ENCODE measurements at regions not wholly inside any gene's neighbourhood (a gene's known extent, or its start where the extent isn't known, plus 50 kb on each side); places are given as distances from the start of the nearest gene placed in this dataset.

DNA sequence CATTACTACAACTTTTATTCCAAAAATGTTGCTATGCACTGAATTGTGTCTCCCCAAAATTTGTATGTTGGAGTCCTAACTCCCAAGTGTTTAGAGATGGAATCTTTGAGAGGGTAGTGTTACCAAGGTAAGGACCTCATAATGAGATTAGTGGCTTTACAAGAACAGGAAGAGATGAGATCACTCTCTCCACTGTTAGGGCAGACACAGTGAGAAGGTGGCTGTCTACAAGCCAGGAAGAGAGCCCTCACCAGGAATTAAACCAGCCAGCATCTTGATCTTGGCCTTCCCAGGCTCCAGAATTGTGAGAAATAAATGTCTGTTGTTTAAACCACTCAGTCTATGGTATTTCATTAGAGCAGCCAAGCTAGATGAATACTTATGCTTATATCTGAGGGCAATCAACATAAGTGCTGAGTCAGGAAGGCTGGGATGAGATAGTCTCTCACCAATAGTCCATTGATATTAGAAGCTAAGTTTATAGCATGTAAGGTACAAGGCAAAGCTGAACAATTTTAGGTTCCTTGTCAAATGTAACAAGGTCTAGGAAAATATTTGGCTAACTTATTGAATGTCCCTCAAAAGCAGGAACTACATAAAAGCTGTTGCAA, 317.6 kb upstream of the REG3G start:
- Histone ChIP-seq H3K9me3 (ENCODE audit: control insufficient read depth, insufficient read depth, low read depth, low read length) (no peaks in the 10 kb centered on the region), H4K20me1 (ENCODE audit: control insufficient read depth, extremely low read depth, insufficient read depth, low read length) (no peaks in the 10 kb centered on the region), H3K4me2 (ENCODE audit: extremely low read depth, insufficient read depth, low read length) (no peak overlapping the region), H3K4me3 (replicated peaks in 1 of 4; ENCODE audit: control extremely low read depth in 1 of 4, insufficient read depth in 1 of 4, low read depth in 3 of 4, low read length in 4 of 4) (no peak overlapping the region), H3K36me3 (ENCODE audit: control insufficient read depth, insufficient read depth, low read length) (no peaks in the 10 kb centered on the region), H3K27me3 (ENCODE audit: control insufficient read depth, insufficient read depth, low read length) (no peaks in the 10 kb centered on the region), H3K79me2 (ENCODE audit: control insufficient read depth, insufficient read depth, low read length) (no peaks in the 10 kb centered on the region), H3K9ac (ENCODE audit: insufficient read depth, low read length) (no peak overlapping the region), H2AFZ (ENCODE audit: low read length) (no peak overlapping the region), H3K27ac (ENCODE audit: insufficient read depth, low read length) (no peak overlapping the region), H3K4me1 (ENCODE audit: control insufficient read depth, extremely low read depth, insufficient read depth, low read length) (no peaks in the 10 kb centered on the region)
- DNase-seq (ENCODE audit: low read depth in 2 of 2), result no peak
- no peak for TF ChIP-seq EZH2 (IDR thresholded peaks at IDR 0.05; ENCODE audit: low read length, missing control alignments)
- TF ChIP-seq, protein P1, sequence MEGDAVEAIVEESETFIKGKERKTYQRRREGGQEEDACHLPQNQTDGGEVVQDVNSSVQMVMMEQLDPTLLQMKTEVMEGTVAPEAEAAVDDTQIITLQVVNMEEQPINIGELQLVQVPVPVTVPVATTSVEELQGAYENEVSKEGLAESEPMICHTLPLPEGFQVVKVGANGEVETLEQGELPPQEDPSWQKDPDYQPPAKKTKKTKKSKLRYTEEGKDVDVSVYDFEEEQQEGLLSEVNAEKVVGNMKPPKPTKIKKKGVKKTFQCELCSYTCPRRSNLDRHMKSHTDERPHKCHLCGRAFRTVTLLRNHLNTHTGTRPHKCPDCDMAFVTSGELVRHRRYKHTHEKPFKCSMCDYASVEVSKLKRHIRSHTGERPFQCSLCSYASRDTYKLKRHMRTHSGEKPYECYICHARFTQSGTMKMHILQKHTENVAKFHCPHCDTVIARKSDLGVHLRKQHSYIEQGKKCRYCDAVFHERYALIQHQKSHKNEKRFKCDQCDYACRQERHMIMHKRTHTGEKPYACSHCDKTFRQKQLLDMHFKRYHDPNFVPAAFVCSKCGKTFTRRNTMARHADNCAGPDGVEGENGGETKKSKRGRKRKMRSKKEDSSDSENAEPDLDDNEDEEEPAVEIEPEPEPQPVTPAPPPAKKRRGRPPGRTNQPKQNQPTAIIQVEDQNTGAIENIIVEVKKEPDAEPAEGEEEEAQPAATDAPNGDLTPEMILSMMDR (conservative IDR thresholded peaks at IDR 0.05 in 1 of 2, IDR thresholded peaks at IDR 0.05 in 1 of 2; ENCODE audit: low read depth in 1 of 2, low read length in 2 of 2), result no peak

DNA sequence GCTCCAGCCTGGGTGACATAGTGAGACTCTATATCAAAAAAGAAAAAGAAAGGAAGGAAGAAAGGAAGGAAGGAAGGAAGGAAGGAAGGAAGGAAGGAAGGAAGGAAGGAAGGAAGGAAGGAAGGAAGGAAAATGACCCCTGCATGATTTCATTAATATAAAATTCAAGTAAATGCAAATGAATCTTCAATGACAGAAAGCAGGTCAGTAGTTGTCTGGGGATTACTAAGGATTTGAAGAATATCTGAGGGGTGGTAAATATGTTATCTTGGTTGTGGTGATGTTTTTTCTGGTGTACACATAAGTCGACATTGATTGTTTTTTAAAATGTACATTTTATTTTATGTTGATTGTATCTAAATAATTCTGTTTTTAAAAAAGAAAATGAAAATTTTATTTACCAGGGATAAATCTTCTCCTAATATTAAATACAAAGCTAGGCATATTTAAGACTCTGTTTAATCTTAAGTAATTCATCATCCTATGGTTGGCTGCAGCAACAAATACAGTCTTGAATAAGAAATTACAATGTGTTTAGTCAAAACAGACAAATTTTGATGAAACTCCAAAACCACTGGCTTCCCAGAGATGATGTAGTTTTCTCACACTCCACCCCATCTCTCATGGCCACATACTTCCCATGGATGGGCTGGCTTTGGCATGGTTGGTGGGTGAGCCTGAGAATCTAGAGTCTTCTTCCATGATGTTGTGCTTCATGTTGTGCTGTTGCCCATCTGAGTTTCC, 314.7 kb upstream of the REG3G start:
- no peak for TF ChIP-seq EZH2 (IDR thresholded peaks at IDR 0.05; ENCODE audit: low read length, missing control alignments)
- TF ChIP-seq, protein P1 (conservative IDR thresholded peaks at IDR 0.05 in 1 of 2, IDR thresholded peaks at IDR 0.05 in 1 of 2; ENCODE audit: low read depth in 1 of 2, low read length in 2 of 2), result no peak
- Histone ChIP-seq H3K27ac (ENCODE audit: insufficient read depth, low read length) (no peak overlapping the region), H3K4me2 (ENCODE audit: extremely low read depth, insufficient read depth, low read length) (no peak overlapping the region), H3K4me1 (ENCODE audit: control insufficient read depth, extremely low read depth, insufficient read depth, low read length) (no peaks in the 10 kb centered on the region), H3K4me3 (replicated peaks in 1 of 4; ENCODE audit: control extremely low read depth in 1 of 4, insufficient read depth in 1 of 4, low read depth in 3 of 4, low read length in 4 of 4) (no peak overlapping the region), H2AFZ (ENCODE audit: low read length) (no peak overlapping the region), H3K9ac (ENCODE audit: insufficient read depth, low read length) (no peak overlapping the region), H3K36me3 (ENCODE audit: control insufficient read depth, insufficient read depth, low read length) (no peaks in the 10 kb centered on the region), H3K79me2 (ENCODE audit: control insufficient read depth, insufficient read depth, low read length) (no peaks in the 10 kb centered on the region), H4K20me1 (ENCODE audit: control insufficient read depth, extremely low read depth, insufficient read depth, low read length) (no peaks in the 10 kb centered on the region), H3K27me3 (ENCODE audit: control insufficient read depth, insufficient read depth, low read length) (no peaks in the 10 kb centered on the region), H3K9me3 (ENCODE audit: control insufficient read depth, insufficient read depth, low read depth, low read length) (no peaks in the 10 kb centered on the region)
- DNase-seq (ENCODE audit: low read depth in 2 of 2), result no peak

GRCh38 chr2:78715293-78715692, 310.2 kb upstream of the REG3G start:
- no peaks in the 10 kb centered on the region for H3K79me2 ChIP-seq (ENCODE audit: control insufficient read depth, insufficient read depth, low read length)
- no peaks in the 10 kb centered on the region for H3K36me3 ChIP-seq (ENCODE audit: control insufficient read depth, insufficient read depth, low read length)
- H3K27ac ChIP-seq (ENCODE audit: insufficient read depth, low read length), result no peak overlapping the region
- no peak overlapping the region for H3K4me2 ChIP-seq (ENCODE audit: extremely low read depth, insufficient read depth, low read length)
- no peaks in the 10 kb centered on the region for H4K20me1 ChIP-seq (ENCODE audit: control insufficient read depth, extremely low read depth, insufficient read depth, low read length)
- TF ChIP-seq EZH2 (IDR thresholded peaks at IDR 0.05; ENCODE audit: low read length, missing control alignments), result no peak
- TF ChIP-seq, protein P1 (conservative IDR thresholded peaks at IDR 0.05 in 1 of 2, IDR thresholded peaks at IDR 0.05 in 1 of 2; ENCODE audit: low read depth in 1 of 2, low read length in 2 of 2), result no peak
- H3K27me3 ChIP-seq (ENCODE audit: control insufficient read depth, insufficient read depth, low read length), result no peaks in the 10 kb centered on the region
- no peaks in the 10 kb centered on the region for H3K9me3 ChIP-seq (ENCODE audit: control insufficient read depth, insufficient read depth, low read depth, low read length)
- H2AFZ ChIP-seq (ENCODE audit: low read length), result no peak overlapping the region
- H3K9ac ChIP-seq (ENCODE audit: insufficient read depth, low read length), result no peak overlapping the region
- H3K4me3 ChIP-seq (replicated peaks in 1 of 4; ENCODE audit: control extremely low read depth in 1 of 4, insufficient read depth in 1 of 4, low read depth in 3 of 4, low read length in 4 of 4), result no peak overlapping the region
- H3K4me1 ChIP-seq (ENCODE audit: control insufficient read depth, extremely low read depth, insufficient read depth, low read length), result no peaks in the 10 kb centered on the region
- DNase-seq (ENCODE audit: low read depth in 2 of 2), result no peak
